ENCODE measurements at regions not wholly inside any gene's neighbourhood (a gene's known extent, or its start where the extent isn't known, plus 50 kb on each side); places are given as distances from the start of the nearest gene placed in this dataset.

DNA sequence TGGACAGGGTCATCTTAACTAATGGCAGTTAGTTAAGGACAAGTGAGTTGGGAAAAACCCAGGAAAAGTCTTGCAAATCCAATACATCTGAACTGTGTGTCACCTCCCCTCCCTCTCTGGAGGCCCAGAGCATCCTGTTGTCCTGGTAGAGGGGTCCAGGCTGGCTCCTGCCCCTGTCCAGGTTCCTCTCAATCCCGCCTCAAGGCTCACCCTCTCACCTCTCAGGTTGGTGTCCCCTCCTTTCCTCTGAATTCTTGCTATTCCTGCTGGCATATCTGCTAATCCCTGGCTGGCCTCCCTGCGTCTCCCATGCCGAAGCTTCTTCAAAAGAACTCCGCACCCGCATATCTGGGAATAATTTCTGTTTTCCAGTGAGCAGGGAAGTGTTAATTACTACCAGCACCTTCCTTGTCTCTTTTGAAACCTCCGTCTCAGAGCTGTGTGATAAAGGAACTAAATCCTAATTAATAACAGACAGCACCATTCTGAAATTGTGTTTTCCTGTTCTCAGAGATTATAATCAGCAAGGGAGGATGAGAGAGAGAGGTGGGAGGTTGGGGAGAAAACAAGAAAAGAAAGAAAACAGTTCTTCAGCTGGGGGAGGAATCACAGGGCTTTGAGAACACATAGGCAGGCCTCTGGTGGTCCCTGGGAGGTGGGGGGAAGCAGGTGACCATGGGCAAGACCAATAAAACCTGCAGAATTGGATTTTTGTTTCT lies 568.0 kb downstream of the PTPRU start:
- no peak overlapping the region for H3K27ac ChIP-seq (ENCODE audit: low read length)
- TF ChIP-seq EZH2 (IDR thresholded peaks at IDR 0.05; ENCODE audit: borderline replicate concordance, insufficient read depth, low read length, poor library complexity, severe bottlenecking) (no peak), EP300 (conservative IDR thresholded peaks at IDR 0.05; ENCODE audit: poor library complexity, severe bottlenecking) (no peak), REST (IDR thresholded peaks at IDR 0.05; ENCODE audit: borderline replicate concordance) (no peak), TAF1 (IDR thresholded peaks at IDR 0.05; ENCODE audit: low read depth) (no peak), POLR2AphosphoS5 (IDR thresholded peaks at IDR 0.05) (no peak), MXI1 (conservative IDR thresholded peaks at IDR 0.05; ENCODE audit: poor library complexity, severe bottlenecking) (no peak), RAD21 (conservative IDR thresholded peaks at IDR 0.05) (no peak), SMC3 (conservative IDR thresholded peaks at IDR 0.05; ENCODE audit: poor library complexity) (no peak)
- TF ChIP-seq, protein P1, sequence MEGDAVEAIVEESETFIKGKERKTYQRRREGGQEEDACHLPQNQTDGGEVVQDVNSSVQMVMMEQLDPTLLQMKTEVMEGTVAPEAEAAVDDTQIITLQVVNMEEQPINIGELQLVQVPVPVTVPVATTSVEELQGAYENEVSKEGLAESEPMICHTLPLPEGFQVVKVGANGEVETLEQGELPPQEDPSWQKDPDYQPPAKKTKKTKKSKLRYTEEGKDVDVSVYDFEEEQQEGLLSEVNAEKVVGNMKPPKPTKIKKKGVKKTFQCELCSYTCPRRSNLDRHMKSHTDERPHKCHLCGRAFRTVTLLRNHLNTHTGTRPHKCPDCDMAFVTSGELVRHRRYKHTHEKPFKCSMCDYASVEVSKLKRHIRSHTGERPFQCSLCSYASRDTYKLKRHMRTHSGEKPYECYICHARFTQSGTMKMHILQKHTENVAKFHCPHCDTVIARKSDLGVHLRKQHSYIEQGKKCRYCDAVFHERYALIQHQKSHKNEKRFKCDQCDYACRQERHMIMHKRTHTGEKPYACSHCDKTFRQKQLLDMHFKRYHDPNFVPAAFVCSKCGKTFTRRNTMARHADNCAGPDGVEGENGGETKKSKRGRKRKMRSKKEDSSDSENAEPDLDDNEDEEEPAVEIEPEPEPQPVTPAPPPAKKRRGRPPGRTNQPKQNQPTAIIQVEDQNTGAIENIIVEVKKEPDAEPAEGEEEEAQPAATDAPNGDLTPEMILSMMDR (IDR thresholded peaks at IDR 0.05; ENCODE audit: poor library complexity, severe bottlenecking): no peak
- H3K4me3 ChIP-seq (ENCODE audit: low read length): no peak overlapping the region
- no peak overlapping the region for H3K4me2 ChIP-seq (ENCODE audit: low read length)
- no peaks in the 10 kb centered on the region for H3K27me3 ChIP-seq (ENCODE audit: insufficient read depth, low read depth, low read length)
- no peak overlapping the region for H2AFZ ChIP-seq (ENCODE audit: low read depth, low read length)
- H3F3A ChIP-seq (ENCODE audit: insufficient read depth, low read length, poor library complexity, severe bottlenecking): no peaks in the 10 kb centered on the region
- H3K36me3 ChIP-seq (ENCODE audit: insufficient read depth, low read length): no peaks in the 10 kb centered on the region
- H3K79me2 ChIP-seq (replicated peaks; ENCODE audit: insufficient read depth, low read length): no peaks in the 10 kb centered on the region
- H3K9me2 ChIP-seq (ENCODE audit: insufficient read depth, low read length): no peaks in the 10 kb centered on the region
- H3K9me3 ChIP-seq (ENCODE audit: low read length): no peaks in the 10 kb centered on the region
- no peaks in the 10 kb centered on the region for H4K20me1 ChIP-seq (ENCODE audit: insufficient read depth)
- H3K9ac ChIP-seq (ENCODE audit: low read length): no peak overlapping the region

- no peaks in the 10 kb centered on the region for H3K9me3 ChIP-seq (ENCODE audit: low read length)
- H3K9ac ChIP-seq (ENCODE audit: low read length): no peak overlapping the region
- no peak for TF ChIP-seq MXI1 (conservative IDR thresholded peaks at IDR 0.05; ENCODE audit: poor library complexity, severe bottlenecking)
- no peak for TF ChIP-seq POLR2AphosphoS5 (IDR thresholded peaks at IDR 0.05)
- TF ChIP-seq EP300 (conservative IDR thresholded peaks at IDR 0.05; ENCODE audit: poor library complexity, severe bottlenecking): no peak
- TF ChIP-seq EZH2 (IDR thresholded peaks at IDR 0.05; ENCODE audit: borderline replicate concordance, insufficient read depth, low read length, poor library complexity, severe bottlenecking): no peak
- H3K36me3 ChIP-seq (ENCODE audit: insufficient read depth, low read length): no peaks in the 10 kb centered on the region
- no peak overlapping the region for H3K4me3 ChIP-seq (ENCODE audit: low read length)
- H3K4me2 ChIP-seq (ENCODE audit: low read length): no peak overlapping the region
- H3K27ac ChIP-seq (ENCODE audit: low read length): no peak overlapping the region
- no peaks in the 10 kb centered on the region for H3F3A ChIP-seq (ENCODE audit: insufficient read depth, low read length, poor library complexity, severe bottlenecking)
- no peaks in the 10 kb centered on the region for H4K20me1 ChIP-seq (ENCODE audit: insufficient read depth)
- no peak overlapping the region for H2AFZ ChIP-seq (ENCODE audit: low read depth, low read length)
- H3K79me2 ChIP-seq (replicated peaks; ENCODE audit: insufficient read depth, low read length): no peaks in the 10 kb centered on the region
- H3K27me3 ChIP-seq (ENCODE audit: insufficient read depth, low read depth, low read length): no peaks in the 10 kb centered on the region
- no peaks in the 10 kb centered on the region for H3K9me2 ChIP-seq (ENCODE audit: insufficient read depth, low read length)
Observed at GRCh38 chr1:29803486-29803885, 567.2 kb downstream of the PTPRU start.

Data from neural cell (in vitro differentiated cells).